ENCODE measurements at regions not wholly inside any gene's neighbourhood (a gene's known extent, or its start where the extent isn't known, plus 50 kb on each side); places are given as distances from the start of the nearest gene placed in this dataset.

GRCh38 chr7:41917-42565 lies 150.3 kb upstream of the FAM20C start:
- no peaks in the 10 kb centered on the region for H3K4me1 Mint-ChIP-seq (ENCODE audit: unreplicated experiment)

GRCh38 chr7:43791-44540 lies 148.4 kb upstream of the FAM20C start:
- no peak for DNase-seq (ENCODE audit: low spot score)
- no peak for TF ChIP-seq CTCF (IDR thresholded peaks at IDR 0.05; ENCODE audit: unreplicated experiment)

More at GRCh38 chr7:41917-42565, 150.3 kb upstream of the FAM20C start:
- no peaks in the 10 kb centered on the region for H3K27me3 Mint-ChIP-seq (ENCODE audit: unreplicated experiment)
- no peaks in the 10 kb centered on the region for H3K9me3 Mint-ChIP-seq (ENCODE audit: unreplicated experiment)
- no peak overlapping the region for H3K4me3 Mint-ChIP-seq (ENCODE audit: unreplicated experiment)
- TF ChIP-seq CTCF (IDR thresholded peaks at IDR 0.05; ENCODE audit: unreplicated experiment), result no peak
- no peak for DNase-seq (ENCODE audit: low spot score)
- no peak overlapping the region for H3K27ac Mint-ChIP-seq (ENCODE audit: unreplicated experiment)
- no peaks in the 10 kb centered on the region for H3K36me3 Mint-ChIP-seq (ENCODE audit: low read depth, unreplicated experiment)

GRCh38 chr7:44541-44896 lies 147.9 kb upstream of the FAM20C start:
- Mint-ChIP-seq H3K27me3 (ENCODE audit: unreplicated experiment) (no peaks in the 10 kb centered on the region), H3K27ac (ENCODE audit: unreplicated experiment) (no peak overlapping the region), H3K9me3 (ENCODE audit: unreplicated experiment) (no peaks in the 10 kb centered on the region), H3K4me3 (ENCODE audit: unreplicated experiment) (no peak overlapping the region), H3K36me3 (ENCODE audit: low read depth, unreplicated experiment) (no peaks in the 10 kb centered on the region), H3K4me1 (ENCODE audit: unreplicated experiment) (no peaks in the 10 kb centered on the region)
- no peak for TF ChIP-seq CTCF (IDR thresholded peaks at IDR 0.05; ENCODE audit: unreplicated experiment)
- no peak for DNase-seq (ENCODE audit: low spot score)

More at GRCh38 chr7:43791-44540, 148.4 kb upstream of the FAM20C start:
- H3K27me3 Mint-ChIP-seq (ENCODE audit: unreplicated experiment), result no peaks in the 10 kb centered on the region
- no peak overlapping the region for H3K4me3 Mint-ChIP-seq (ENCODE audit: unreplicated experiment)
- H3K4me1 Mint-ChIP-seq (ENCODE audit: unreplicated experiment), result no peaks in the 10 kb centered on the region
- no peak overlapping the region for H3K27ac Mint-ChIP-seq (ENCODE audit: unreplicated experiment)
- H3K36me3 Mint-ChIP-seq (ENCODE audit: low read depth, unreplicated experiment), result no peaks in the 10 kb centered on the region
- H3K9me3 Mint-ChIP-seq (ENCODE audit: unreplicated experiment), result no peaks in the 10 kb centered on the region

GRCh38 chr7:45106-46090 lies 147.0 kb upstream of the FAM20C start:
- H3K9me3 Mint-ChIP-seq (ENCODE audit: unreplicated experiment), result no peaks in the 10 kb centered on the region
- H3K4me3 Mint-ChIP-seq (ENCODE audit: unreplicated experiment), result no peak overlapping the region
- TF ChIP-seq CTCF (IDR thresholded peaks at IDR 0.05; ENCODE audit: unreplicated experiment), result no peak
- no peaks in the 10 kb centered on the region for H3K4me1 Mint-ChIP-seq (ENCODE audit: unreplicated experiment)
- no peak for DNase-seq (ENCODE audit: low spot score)
- H3K27me3 Mint-ChIP-seq (ENCODE audit: unreplicated experiment), result no peaks in the 10 kb centered on the region
- no peaks in the 10 kb centered on the region for H3K36me3 Mint-ChIP-seq (ENCODE audit: low read depth, unreplicated experiment)
- H3K27ac Mint-ChIP-seq (ENCODE audit: unreplicated experiment), result no peak overlapping the region

Measured in endothelial cell (in vitro differentiated cells).